ENCODE measurements at regions not wholly inside any gene's neighbourhood (a gene's known extent, or its start where the extent isn't known, plus 50 kb on each side); places are given as distances from the start of the nearest gene placed in this dataset.

DNA sequence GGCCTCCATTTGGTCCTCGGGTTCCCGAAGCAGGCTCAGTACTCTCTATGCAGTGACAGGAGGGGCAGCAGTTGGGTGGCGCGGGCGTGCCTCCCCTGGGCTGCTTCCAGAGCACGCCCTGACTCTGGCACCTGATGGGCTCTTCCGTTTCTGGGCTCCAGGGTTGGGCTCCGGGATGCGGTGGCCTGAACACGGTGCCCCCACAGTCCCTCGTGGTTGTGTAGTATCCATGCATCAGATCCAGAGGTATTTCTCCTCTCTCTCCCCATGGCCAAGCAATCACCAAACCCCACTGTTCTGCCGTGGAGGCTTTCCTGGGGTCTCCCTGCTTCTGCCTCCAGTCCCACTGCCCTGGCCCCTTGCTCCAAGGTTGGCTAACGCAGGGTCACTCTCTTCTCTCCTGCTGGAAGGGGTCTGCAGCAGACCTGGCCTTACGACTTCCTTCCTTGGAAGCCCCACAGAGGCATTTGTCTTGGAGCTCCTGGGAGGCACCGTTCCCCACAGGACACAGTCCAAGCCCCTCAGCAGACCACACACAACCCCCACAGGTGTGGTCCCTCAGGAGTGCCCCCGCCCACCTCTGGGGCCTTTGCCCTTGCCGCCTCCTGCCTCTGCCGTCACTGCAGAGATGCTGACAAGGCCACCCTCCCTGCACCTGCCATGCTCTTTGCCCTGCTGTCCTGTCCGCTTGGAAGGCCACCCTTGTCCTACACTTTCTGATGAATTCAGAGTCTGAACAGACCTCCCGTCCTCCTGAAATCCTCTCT, 136.6 kb upstream of the ASB18 start:
- DNase-seq (ENCODE audit: low spot score) = no peak
- no peak overlapping the region for H3K27ac ChIP-seq
- no peaks in the 10 kb centered on the region for H3K27me3 ChIP-seq
- no peak overlapping the region for H3K4me3 ChIP-seq
- no peaks in the 10 kb centered on the region for H3K9me3 ChIP-seq
- TF ChIP-seq, protein P1, sequence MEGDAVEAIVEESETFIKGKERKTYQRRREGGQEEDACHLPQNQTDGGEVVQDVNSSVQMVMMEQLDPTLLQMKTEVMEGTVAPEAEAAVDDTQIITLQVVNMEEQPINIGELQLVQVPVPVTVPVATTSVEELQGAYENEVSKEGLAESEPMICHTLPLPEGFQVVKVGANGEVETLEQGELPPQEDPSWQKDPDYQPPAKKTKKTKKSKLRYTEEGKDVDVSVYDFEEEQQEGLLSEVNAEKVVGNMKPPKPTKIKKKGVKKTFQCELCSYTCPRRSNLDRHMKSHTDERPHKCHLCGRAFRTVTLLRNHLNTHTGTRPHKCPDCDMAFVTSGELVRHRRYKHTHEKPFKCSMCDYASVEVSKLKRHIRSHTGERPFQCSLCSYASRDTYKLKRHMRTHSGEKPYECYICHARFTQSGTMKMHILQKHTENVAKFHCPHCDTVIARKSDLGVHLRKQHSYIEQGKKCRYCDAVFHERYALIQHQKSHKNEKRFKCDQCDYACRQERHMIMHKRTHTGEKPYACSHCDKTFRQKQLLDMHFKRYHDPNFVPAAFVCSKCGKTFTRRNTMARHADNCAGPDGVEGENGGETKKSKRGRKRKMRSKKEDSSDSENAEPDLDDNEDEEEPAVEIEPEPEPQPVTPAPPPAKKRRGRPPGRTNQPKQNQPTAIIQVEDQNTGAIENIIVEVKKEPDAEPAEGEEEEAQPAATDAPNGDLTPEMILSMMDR (IDR thresholded peaks at IDR 0.05) = no peak
- no peaks in the 10 kb centered on the region for H3K4me1 ChIP-seq
- no peaks in the 10 kb centered on the region for H3K36me3 ChIP-seq

DNA sequence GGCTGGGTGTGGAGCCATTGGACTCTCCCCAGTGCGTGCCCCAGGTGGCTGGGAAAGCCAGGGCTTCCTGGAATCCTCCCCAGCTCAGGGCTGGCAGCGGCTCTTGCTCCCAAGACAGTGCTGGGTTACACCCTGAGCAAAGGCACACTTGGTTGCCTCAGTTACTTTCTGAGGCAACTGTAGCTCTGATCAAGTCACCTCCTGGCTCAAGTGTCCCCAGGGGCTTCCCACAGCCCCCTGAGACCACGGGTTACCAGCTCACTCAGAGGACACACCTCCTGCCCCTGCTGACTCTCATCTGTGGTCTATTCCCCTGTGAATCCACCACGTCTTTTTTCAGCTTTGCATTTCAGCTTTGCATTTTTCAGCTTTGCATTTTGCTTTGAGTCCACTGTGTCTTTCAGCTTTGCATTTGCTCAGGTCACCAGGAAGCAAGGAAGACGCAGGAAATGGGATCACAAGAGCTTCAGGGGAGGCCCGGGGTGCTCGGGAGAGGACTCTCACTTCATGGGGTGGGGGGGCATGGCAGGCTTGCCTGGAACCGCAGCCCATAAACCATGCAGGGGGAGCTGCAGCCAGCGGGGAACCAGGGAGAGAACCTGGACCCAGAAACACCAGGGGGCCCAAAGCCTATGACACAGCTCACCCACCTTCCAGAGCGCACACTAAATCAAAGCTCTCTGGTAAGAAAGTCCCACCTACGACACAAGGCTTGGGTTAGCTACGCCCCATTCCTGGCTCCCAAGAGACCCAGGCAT, 138.0 kb upstream of the ASB18 start:
- Histone ChIP-seq H3K27ac (no peak overlapping the region), H3K36me3 (no peaks in the 10 kb centered on the region), H3K4me1 (no peaks in the 10 kb centered on the region), H3K27me3 (no peaks in the 10 kb centered on the region), H3K4me3 (no peak overlapping the region), H3K9me3 (no peaks in the 10 kb centered on the region)
- DNase-seq (ENCODE audit: low spot score) = no peak
- TF ChIP-seq, protein P1 (IDR thresholded peaks at IDR 0.05) = no peak

DNA sequence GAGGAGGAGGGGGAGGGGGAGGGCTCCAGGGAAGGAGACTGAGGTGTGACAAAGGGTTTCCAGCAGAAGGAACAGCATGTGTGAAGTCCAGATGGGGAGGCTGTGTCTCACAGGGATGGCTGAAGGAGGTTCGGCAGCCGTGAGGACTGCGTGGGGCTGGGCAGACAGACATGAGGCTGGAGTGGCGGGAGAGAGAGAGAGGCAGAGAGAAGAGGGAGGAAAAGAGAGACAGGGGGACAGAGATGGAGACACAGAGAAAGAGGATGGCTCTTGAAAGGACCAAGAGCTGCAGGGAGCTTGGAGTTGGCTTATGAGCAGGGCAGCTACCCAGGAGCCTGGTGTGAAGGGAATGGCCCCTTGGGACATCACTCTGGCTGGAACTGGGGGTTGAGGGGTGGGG, 138.9 kb upstream of the ASB18 start:
- no peak overlapping the region for H3K4me3 ChIP-seq
- no peak for DNase-seq (ENCODE audit: low spot score)
- no peak overlapping the region for H3K27ac ChIP-seq
- H3K27me3 ChIP-seq = no peaks in the 10 kb centered on the region
- no peaks in the 10 kb centered on the region for H3K36me3 ChIP-seq
- H3K4me1 ChIP-seq = no peaks in the 10 kb centered on the region
- no peaks in the 10 kb centered on the region for H3K9me3 ChIP-seq
- TF ChIP-seq, protein P1 (IDR thresholded peaks at IDR 0.05) = no peak

DNA sequence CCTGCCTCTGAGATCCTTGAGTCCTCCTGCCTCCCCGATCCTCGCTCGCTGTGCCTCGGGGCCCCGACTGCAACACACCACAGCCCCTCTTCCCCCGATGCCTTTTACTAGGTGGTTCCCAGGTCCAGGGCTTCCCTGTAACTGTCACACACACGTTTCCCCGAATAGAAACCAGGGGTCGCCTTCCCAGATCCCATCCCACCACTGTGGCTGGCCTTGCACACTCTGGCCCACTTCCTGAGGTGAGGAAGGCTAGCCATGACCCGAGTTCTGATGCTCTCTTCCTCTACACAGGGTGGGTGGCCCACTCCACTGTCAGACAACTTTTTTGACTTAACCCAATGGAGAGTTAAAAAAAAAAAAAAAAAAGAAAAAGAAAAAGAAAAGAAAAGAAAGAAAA, 139.6 kb upstream of the ASB18 start:
- H3K4me1 ChIP-seq = no peaks in the 10 kb centered on the region
- H3K9me3 ChIP-seq = no peaks in the 10 kb centered on the region
- no peak for DNase-seq (ENCODE audit: low spot score)
- H3K4me3 ChIP-seq = no peak overlapping the region
- no peaks in the 10 kb centered on the region for H3K27me3 ChIP-seq
- no peak overlapping the region for H3K27ac ChIP-seq
- H3K36me3 ChIP-seq = no peaks in the 10 kb centered on the region
- TF ChIP-seq, protein P1 (IDR thresholded peaks at IDR 0.05) = no peak

DNA sequence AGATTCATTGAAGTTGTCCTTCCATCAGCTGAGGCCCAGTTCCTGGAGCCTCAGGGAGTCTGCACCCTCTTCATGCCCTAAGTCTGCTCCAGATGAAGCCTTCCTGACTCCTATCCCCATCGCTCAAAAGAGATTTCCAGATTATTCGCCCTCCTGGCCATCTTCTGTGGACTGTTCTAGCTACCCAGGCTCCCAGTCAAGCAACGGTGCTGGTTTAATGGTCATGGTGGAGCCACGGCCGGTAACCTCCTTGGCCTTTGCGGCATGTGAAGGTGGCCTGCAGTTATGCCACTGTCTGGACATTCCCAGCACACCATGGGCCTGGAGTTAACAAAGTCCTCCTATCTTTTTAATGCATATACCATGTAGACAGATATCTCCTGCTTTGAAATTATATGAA, 140.1 kb upstream of the ASB18 start:
- Histone ChIP-seq H3K36me3 (no peaks in the 10 kb centered on the region), H3K27me3 (no peaks in the 10 kb centered on the region), H3K27ac (no peak overlapping the region), H3K4me3 (no peak overlapping the region), H3K9me3 (no peaks in the 10 kb centered on the region), H3K4me1 (no peaks in the 10 kb centered on the region)
- no peak for DNase-seq (ENCODE audit: low spot score)
- TF ChIP-seq, protein P1 (IDR thresholded peaks at IDR 0.05) = no peak

All from right atrium auricular region (tissue), 2 donors.